ENCODE measurements at regions not wholly inside any gene's neighbourhood (a gene's known extent, or its start where the extent isn't known, plus 50 kb on each side); places are given as distances from the start of the nearest gene placed in this dataset.

DNA sequence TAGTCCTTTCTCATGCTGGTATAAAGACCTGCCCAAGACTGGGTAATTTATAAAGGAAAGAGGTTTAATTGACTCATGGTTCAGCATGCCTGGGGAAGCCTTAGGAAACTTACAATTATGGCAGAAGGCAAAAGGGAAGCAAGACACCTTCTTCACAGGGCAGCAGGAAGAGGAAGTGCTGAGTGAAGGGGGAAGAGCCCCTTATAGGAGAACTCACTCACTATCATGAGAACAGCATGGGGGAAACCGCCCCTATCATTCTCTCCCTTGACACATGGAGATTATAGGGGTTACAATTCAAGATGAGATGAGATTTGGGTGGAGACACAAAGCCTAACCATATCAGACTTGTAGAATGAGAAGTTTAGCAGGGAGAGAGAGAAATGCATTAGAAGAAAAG, 373.3 kb upstream of the DIAPH2 start:
- TF ChIP-seq, protein P1, sequence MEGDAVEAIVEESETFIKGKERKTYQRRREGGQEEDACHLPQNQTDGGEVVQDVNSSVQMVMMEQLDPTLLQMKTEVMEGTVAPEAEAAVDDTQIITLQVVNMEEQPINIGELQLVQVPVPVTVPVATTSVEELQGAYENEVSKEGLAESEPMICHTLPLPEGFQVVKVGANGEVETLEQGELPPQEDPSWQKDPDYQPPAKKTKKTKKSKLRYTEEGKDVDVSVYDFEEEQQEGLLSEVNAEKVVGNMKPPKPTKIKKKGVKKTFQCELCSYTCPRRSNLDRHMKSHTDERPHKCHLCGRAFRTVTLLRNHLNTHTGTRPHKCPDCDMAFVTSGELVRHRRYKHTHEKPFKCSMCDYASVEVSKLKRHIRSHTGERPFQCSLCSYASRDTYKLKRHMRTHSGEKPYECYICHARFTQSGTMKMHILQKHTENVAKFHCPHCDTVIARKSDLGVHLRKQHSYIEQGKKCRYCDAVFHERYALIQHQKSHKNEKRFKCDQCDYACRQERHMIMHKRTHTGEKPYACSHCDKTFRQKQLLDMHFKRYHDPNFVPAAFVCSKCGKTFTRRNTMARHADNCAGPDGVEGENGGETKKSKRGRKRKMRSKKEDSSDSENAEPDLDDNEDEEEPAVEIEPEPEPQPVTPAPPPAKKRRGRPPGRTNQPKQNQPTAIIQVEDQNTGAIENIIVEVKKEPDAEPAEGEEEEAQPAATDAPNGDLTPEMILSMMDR (conservative IDR thresholded peaks at IDR 0.05; ENCODE audit: low read depth, low read length), result no peak
- no peak for TF ChIP-seq EZH2 (IDR thresholded peaks at IDR 0.05; ENCODE audit: low read length, unreplicated experiment)
- no peak for TF ChIP-seq EZH2phosphoT487 (IDR thresholded peaks at IDR 0.05; ENCODE audit: borderline replicate concordance, low read length)
